OCI-LY7 (cell line): ENCODE measurements at regions not wholly inside any gene's neighbourhood (a gene's known extent, or its start where the extent isn't known, plus 50 kb on each side); places are given as distances from the start of the nearest gene placed in this dataset.

Experiments
- EZH2phosphoT487 ChIP-seq: fragments of 200-600 bp; sonication (generic); IDR thresholded peaks from 2 replicates; pipeline ENCODE4 v1.6.1; 2018; ENCODE audit warnings: low read depth, borderline replicate concordance, mild to moderate bottlenecking, mixed run types, antibody characterized with exemption, low read length, moderate library complexity, mixed read lengths
- TF ChIP-seq, protein P1 (sequence below): fragments of 200-600 bp; sonication (generic); conservative IDR thresholded peaks from 2 replicates; pipeline ENCODE4 v1.5.1; 2014; ENCODE audit warnings: mild to moderate bottlenecking, antibody characterized with exemption, low read length, moderate library complexity, mixed read lengths

DNA sequence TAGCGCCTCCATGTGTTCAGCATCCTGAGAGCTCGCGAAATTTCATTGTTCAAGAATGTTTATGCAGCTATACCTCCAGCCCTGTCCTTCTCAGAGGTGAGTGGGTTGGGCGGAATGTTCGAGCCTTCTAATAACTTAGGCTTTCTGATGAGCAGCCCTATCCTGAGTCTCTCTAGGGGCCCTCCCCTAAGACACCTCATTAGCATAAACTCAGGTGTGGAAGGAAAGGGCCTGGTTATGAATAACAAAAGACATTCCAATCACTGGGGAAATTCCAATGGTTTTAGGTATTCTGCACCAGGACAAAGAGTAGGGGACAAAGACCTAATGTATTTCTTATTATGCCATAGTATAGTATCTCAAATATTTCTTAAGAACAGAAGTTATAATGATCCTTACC lies 138.1 kb upstream of the PDZRN3 start:
- TF ChIP-seq, protein P1, sequence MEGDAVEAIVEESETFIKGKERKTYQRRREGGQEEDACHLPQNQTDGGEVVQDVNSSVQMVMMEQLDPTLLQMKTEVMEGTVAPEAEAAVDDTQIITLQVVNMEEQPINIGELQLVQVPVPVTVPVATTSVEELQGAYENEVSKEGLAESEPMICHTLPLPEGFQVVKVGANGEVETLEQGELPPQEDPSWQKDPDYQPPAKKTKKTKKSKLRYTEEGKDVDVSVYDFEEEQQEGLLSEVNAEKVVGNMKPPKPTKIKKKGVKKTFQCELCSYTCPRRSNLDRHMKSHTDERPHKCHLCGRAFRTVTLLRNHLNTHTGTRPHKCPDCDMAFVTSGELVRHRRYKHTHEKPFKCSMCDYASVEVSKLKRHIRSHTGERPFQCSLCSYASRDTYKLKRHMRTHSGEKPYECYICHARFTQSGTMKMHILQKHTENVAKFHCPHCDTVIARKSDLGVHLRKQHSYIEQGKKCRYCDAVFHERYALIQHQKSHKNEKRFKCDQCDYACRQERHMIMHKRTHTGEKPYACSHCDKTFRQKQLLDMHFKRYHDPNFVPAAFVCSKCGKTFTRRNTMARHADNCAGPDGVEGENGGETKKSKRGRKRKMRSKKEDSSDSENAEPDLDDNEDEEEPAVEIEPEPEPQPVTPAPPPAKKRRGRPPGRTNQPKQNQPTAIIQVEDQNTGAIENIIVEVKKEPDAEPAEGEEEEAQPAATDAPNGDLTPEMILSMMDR: no peak
- no peak for TF ChIP-seq EZH2phosphoT487
